ENCODE measurements at regions not wholly inside any gene's neighbourhood (a gene's known extent, or its start where the extent isn't known, plus 50 kb on each side); places are given as distances from the start of the nearest gene placed in this dataset.

GRCh38 chr6:103080497-103080896 is 1687.0 kb downstream of the GRIK2 start:
- TF ChIP-seq POLR2A (IDR thresholded peaks at IDR 0.05), result no peak
- no peak for TF ChIP-seq CTCF (IDR thresholded peaks at IDR 0.05)
- TF ChIP-seq EP300 (IDR thresholded peaks at IDR 0.05; ENCODE audit: low read depth), result no peak
